Fibroblast of lung (primary cell): ENCODE measurements at regions not wholly inside any gene's neighbourhood (a gene's known extent, or its start where the extent isn't known, plus 50 kb on each side); places are given as distances from the start of the nearest gene placed in this dataset.

Source experiments
- DNase-seq, 2 donors: peaks; one replicate each; pipeline versions ENCODE4 v3.0.0 to v3.0.0-alpha.2; 2010; ENCODE audit warnings: low read depth in 2 of 2
- H2AFZ ChIP-seq: 2 replicates; pipeline ENCODE4 v1.5.1; 2012; ENCODE audit warnings: low read length, control low read depth, inconsistent platforms
- H3K27ac ChIP-seq: 2 replicates; pipeline ENCODE4 v1.5.1; 2011; ENCODE audit warnings: low read length, control low read depth; ENCODE audit not compliant: insufficient read depth
- H3K27me3 ChIP-seq: 2 replicates; pipeline ENCODE4 v1.5.1; 2011; ENCODE audit warnings: mild to moderate bottlenecking, low read length; ENCODE audit not compliant: control insufficient read depth, insufficient read depth
- H3K36me3 ChIP-seq: 2 replicates; pipeline ENCODE4 v1.5.1; 2011; ENCODE audit warnings: low read length; ENCODE audit not compliant: control insufficient read depth, insufficient read depth
- H3K4me1 ChIP-seq: 2 replicates; pipeline ENCODE4 v1.5.1; 2011; ENCODE audit warnings: low read length; ENCODE audit not compliant: control insufficient read depth, insufficient read depth; ENCODE audit errors: extremely low read depth
- H3K4me2 ChIP-seq: 2 replicates; pipeline ENCODE4 v1.5.1; 2011; ENCODE audit warnings: low read length, control low read depth; ENCODE audit not compliant: insufficient read depth; ENCODE audit errors: extremely low read depth
- H3K4me3 ChIP-seq, 4 experiments: fragments of 200-600 bp in 1 of 4; sonication (generic) in 1 of 4; replicated peaks in 1 of 4; 2 replicates each; pipeline ENCODE4 v1.5.1; 2011 to 2016; ENCODE audit warnings: low read length in 4 of 4, low read depth in 3 of 4, mild to moderate bottlenecking in 3 of 4, control low read depth in 2 of 4, inconsistent platforms in 1 of 4, mixed read lengths in 1 of 4; ENCODE audit not compliant: insufficient read depth in 1 of 4; ENCODE audit errors: control extremely low read depth in 1 of 4
- H3K79me2 ChIP-seq: 2 replicates; pipeline ENCODE4 v1.5.1; 2012; ENCODE audit warnings: mild to moderate bottlenecking, low read length, inconsistent platforms; ENCODE audit not compliant: control insufficient read depth, insufficient read depth
- H3K9ac ChIP-seq: 2 replicates; pipeline ENCODE4 v1.5.1; 2011; ENCODE audit warnings: mild to moderate bottlenecking, low read length, control low read depth; ENCODE audit not compliant: insufficient read depth
- H3K9me3 ChIP-seq: 2 replicates; pipeline ENCODE4 v1.5.1; 2012; ENCODE audit warnings: low read depth, low read length; ENCODE audit not compliant: control insufficient read depth, insufficient read depth
- H4K20me1 ChIP-seq: 2 replicates; pipeline ENCODE4 v1.5.1; 2011; ENCODE audit warnings: low read length; ENCODE audit not compliant: control insufficient read depth, insufficient read depth; ENCODE audit errors: extremely low read depth
- EZH2 ChIP-seq: IDR thresholded peaks from 2 replicates; pipeline ENCODE4 v1.5.1; 2012; ENCODE audit warnings: low read length, control low read depth, mild to moderate bottlenecking; ENCODE audit errors: missing control alignments
- TF ChIP-seq, protein P1 (sequence below), 2 donors: IDR thresholded peaks in 1 of 2; conservative IDR thresholded peaks in 1 of 2; 1 replicate in 1 of 2; 2 replicates in 1 of 2; pipeline ENCODE4 v1.5.1; 2011 to 2012; ENCODE audit warnings: low read length in 2 of 2, control low read depth in 1 of 2, inconsistent platforms in 1 of 2, low read depth in 1 of 2, mild to moderate bottlenecking in 1 of 2

DNA sequence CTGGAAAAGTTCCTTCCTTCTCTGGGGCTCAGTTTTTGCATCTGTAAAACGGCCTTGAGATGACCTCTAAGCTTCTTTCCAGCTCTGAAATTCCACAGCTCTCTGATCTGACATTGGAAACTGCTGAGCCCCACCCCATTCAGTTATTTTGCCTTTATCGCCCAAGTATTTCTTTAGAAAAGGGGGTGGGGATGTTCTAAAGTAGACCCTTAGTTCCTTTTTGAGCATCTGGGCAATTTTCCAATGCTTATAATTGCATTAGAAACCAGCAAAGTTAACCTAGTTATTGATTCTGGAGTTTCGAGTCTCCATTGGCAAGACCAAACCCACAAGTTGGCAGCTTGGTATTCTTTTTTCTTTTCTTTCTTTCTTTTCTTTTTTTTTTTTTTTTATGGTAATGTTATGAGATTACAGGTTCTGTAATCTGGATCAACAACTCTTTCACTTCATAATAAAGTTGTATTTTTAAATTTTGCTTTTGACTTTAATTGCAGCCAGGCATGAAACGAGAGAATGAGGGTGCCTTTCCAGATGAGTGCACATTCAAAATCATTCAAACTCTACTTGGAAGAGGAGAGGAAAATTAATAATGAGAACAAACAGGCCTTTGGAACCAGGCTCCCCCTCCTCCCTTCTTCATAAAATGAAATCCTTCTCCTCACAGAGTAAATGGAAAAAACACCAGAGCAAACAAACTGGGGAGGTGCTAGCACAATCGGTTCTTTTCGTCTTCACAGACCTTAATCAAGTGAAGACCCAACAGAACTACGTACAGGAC is 76.8 kb upstream of the LRIG1 start:
- H3K27me3 ChIP-seq: no peaks in the 10 kb centered on the region
- DNase-seq: no peak
- H3K36me3 ChIP-seq: no peaks in the 10 kb centered on the region
- H3K79me2 ChIP-seq: no peaks in the 10 kb centered on the region
- H4K20me1 ChIP-seq: no peaks in the 10 kb centered on the region
- no peak overlapping the region for H3K4me2 ChIP-seq
- no peaks in the 10 kb centered on the region for H3K9me3 ChIP-seq
- no peak overlapping the region for H2AFZ ChIP-seq
- no peak overlapping the region for H3K4me3 ChIP-seq
- H3K9ac ChIP-seq: no peak overlapping the region
- no peaks in the 10 kb centered on the region for H3K4me1 ChIP-seq
- no peak overlapping the region for H3K27ac ChIP-seq
- TF ChIP-seq, protein P1, sequence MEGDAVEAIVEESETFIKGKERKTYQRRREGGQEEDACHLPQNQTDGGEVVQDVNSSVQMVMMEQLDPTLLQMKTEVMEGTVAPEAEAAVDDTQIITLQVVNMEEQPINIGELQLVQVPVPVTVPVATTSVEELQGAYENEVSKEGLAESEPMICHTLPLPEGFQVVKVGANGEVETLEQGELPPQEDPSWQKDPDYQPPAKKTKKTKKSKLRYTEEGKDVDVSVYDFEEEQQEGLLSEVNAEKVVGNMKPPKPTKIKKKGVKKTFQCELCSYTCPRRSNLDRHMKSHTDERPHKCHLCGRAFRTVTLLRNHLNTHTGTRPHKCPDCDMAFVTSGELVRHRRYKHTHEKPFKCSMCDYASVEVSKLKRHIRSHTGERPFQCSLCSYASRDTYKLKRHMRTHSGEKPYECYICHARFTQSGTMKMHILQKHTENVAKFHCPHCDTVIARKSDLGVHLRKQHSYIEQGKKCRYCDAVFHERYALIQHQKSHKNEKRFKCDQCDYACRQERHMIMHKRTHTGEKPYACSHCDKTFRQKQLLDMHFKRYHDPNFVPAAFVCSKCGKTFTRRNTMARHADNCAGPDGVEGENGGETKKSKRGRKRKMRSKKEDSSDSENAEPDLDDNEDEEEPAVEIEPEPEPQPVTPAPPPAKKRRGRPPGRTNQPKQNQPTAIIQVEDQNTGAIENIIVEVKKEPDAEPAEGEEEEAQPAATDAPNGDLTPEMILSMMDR (conservative IDR thresholded peaks at IDR 0.05 in 1 of 2, IDR thresholded peaks at IDR 0.05 in 1 of 2; ENCODE audit: low read depth in 1 of 2, low read length in 2 of 2): no peak
- no peak for TF ChIP-seq EZH2

DNA sequence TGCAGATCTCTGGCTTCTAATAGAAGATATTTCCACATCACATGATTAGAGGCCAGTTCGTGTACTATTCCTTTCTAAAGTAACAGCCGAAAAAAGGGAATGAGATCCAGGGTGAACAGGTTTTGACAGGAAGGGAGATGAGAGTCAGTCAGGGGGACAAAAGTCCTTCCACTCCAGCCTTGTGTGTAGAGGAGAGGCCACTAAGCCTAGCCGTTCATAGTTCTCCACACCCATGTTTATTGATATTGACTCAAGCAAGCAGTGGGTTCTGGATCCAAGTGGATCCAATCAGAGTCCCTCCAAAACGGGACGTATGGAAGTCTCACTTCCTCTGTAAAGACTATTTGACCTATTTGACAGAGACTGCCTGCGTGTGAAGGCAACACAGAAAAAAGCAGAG is 80.4 kb upstream of the LRIG1 start:
- H3K36me3 ChIP-seq: no peaks in the 10 kb centered on the region
- no peak overlapping the region for H3K4me2 ChIP-seq
- no peak overlapping the region for H3K4me3 ChIP-seq
- TF ChIP-seq, protein P1 (conservative IDR thresholded peaks at IDR 0.05 in 1 of 2, IDR thresholded peaks at IDR 0.05 in 1 of 2; ENCODE audit: low read depth in 1 of 2, low read length in 2 of 2): no peak
- no peak for TF ChIP-seq EZH2
- no peak for DNase-seq
- H3K9me3 ChIP-seq: no peaks in the 10 kb centered on the region
- no peak overlapping the region for H3K27ac ChIP-seq
- H3K79me2 ChIP-seq: no peaks in the 10 kb centered on the region
- no peak overlapping the region for H3K9ac ChIP-seq
- H3K4me1 ChIP-seq: no peaks in the 10 kb centered on the region
- no peaks in the 10 kb centered on the region for H4K20me1 ChIP-seq
- no peak overlapping the region for H2AFZ ChIP-seq
- no peaks in the 10 kb centered on the region for H3K27me3 ChIP-seq

DNA sequence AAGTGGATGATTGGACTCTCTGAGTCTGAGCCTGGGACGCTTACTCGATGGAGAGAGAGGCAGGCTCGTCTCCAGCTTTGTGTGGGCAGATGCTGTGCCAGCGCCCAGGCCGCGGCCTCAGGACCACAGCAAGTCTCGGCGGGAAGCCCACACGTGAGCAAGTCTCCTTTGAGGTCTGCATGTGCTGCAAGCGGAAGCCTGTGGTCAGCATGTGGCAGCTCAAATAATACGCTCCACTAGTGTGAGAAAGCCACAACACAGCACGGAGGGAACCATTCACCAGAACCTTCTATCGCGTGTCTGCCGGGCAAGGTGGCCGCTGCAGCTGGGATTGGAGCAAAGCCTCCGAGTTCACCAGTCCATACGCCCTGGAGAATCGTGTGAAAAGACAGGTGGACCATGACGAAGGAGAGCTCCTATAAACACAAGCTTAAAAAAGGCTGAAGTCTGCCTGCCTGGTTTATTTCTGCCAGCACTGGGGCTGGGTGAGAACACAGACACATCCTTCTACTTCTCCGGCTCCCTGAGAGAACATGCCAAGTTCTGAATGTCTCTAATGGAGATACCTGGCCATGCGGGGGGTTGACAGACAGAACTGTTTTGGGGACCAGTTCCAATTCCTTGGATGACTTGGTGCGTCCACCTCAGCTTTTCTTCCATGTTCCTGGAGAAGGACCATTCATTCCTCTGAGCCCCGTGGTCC is 82.0 kb upstream of the LRIG1 start:
- Histone ChIP-seq H3K36me3 (no peaks in the 10 kb centered on the region), H3K27ac (no peak overlapping the region), H3K4me1 (no peaks in the 10 kb centered on the region), H3K79me2 (no peaks in the 10 kb centered on the region), H3K27me3 (no peaks in the 10 kb centered on the region), H3K4me2 (no peak overlapping the region), H3K9ac (no peak overlapping the region), H2AFZ (no peak overlapping the region), H4K20me1 (no peaks in the 10 kb centered on the region), H3K4me3 (no peak overlapping the region), H3K9me3 (no peaks in the 10 kb centered on the region)
- TF ChIP-seq EZH2: no peak
- TF ChIP-seq, protein P1 (conservative IDR thresholded peaks at IDR 0.05 in 1 of 2, IDR thresholded peaks at IDR 0.05 in 1 of 2; ENCODE audit: low read depth in 1 of 2, low read length in 2 of 2): no peak
- peak in 1 of 2 donors; percentile 48 for DNase-seq
